ENCODE measurements at regions not wholly inside any gene's neighbourhood (a gene's known extent, or its start where the extent isn't known, plus 50 kb on each side); places are given as distances from the start of the nearest gene placed in this dataset.

- no peak for TF ChIP-seq CTCF (IDR thresholded peaks at IDR 0.05; ENCODE audit: low read depth, low read length)
- no peak for TF ChIP-seq MAX (IDR thresholded peaks at IDR 0.05; ENCODE audit: low read depth, low read length)
- TF ChIP-seq MYC (IDR thresholded peaks at IDR 0.05; ENCODE audit: low read depth, low read length), result no peak
- no peak for TF ChIP-seq POLR2A (IDR thresholded peaks at IDR 0.05; ENCODE audit: extremely low read depth, insufficient read length)
- H3K4me3 ChIP-seq (ENCODE audit: low read depth, low read length), result no peak overlapping the region
- DNase-seq (ENCODE audit: low read depth), result no peak
Measured at GRCh38 chr13:70593716-70594115, 485.5 kb upstream of the KLHL1 start.

DNA sequence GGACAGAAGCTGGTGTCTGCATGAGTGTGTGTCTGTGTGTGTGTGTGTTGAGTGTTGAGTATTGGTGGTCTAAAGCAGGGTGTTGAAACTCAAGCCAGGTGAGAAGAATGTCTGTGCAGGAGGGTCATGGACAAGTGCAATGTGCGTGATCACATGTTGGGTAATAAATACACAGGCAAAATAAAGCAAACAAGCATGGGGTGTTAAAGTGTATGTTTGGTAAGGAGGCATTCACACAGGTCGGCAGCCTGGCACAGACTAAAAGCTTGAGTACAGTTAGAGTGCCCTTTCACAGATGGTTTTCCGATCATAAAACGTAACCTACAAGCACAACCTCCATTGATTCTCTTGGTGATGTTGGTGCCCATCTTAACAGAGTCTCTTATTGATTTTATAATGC lies 476.9 kb upstream of the KLHL1 start:
- no peak for TF ChIP-seq CTCF (IDR thresholded peaks at IDR 0.05; ENCODE audit: low read depth, low read length)
- no peak for TF ChIP-seq MYC (IDR thresholded peaks at IDR 0.05; ENCODE audit: low read depth, low read length)
- TF ChIP-seq POLR2A (IDR thresholded peaks at IDR 0.05; ENCODE audit: extremely low read depth, insufficient read length), result no peak
- no peak for TF ChIP-seq MAX (IDR thresholded peaks at IDR 0.05; ENCODE audit: low read depth, low read length)
- DNase-seq (ENCODE audit: low read depth), result no peak
- no peak overlapping the region for H3K4me3 ChIP-seq (ENCODE audit: low read depth, low read length)

- no peak for TF ChIP-seq MAX (IDR thresholded peaks at IDR 0.05; ENCODE audit: low read depth, low read length)
- DNase-seq (ENCODE audit: low read depth), result no peak
- H3K4me3 ChIP-seq (ENCODE audit: low read depth, low read length), result no peak overlapping the region
Measured at GRCh38 chr13:70580825-70581224, 472.6 kb upstream of the KLHL1 start.

DNA sequence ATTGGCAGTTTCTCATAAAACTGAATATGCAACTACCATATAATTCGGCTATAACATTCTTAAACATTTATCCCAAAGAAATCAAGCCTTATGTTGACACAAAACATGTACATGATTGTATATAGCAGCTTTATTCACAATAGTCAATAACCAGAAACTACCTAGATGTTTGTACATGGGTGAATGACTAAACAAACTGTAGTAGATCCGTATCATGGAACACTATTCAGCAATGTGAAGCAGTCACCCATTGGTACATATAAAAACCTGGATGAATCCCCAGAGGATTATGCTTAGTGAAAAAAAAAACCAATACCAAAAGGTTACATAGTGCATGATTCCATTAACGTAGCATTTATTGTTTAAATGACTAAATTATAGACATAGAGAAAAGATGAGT lies 471.7 kb upstream of the KLHL1 start:
- no peak overlapping the region for H3K4me3 ChIP-seq (ENCODE audit: low read depth, low read length)
- TF ChIP-seq MAX (IDR thresholded peaks at IDR 0.05; ENCODE audit: low read depth, low read length) (no peak), CTCF (IDR thresholded peaks at IDR 0.05; ENCODE audit: low read depth, low read length) (no peak), MYC (IDR thresholded peaks at IDR 0.05; ENCODE audit: low read depth, low read length) (no peak), POLR2A (IDR thresholded peaks at IDR 0.05; ENCODE audit: extremely low read depth, insufficient read length) (no peak)
- no peak for DNase-seq (ENCODE audit: low read depth)

- DNase-seq (ENCODE audit: low read depth), result no peak
- TF ChIP-seq POLR2A (IDR thresholded peaks at IDR 0.05; ENCODE audit: extremely low read depth, insufficient read length), result no peak
- TF ChIP-seq MAX (IDR thresholded peaks at IDR 0.05; ENCODE audit: low read depth, low read length), result no peak
- TF ChIP-seq MYC (IDR thresholded peaks at IDR 0.05; ENCODE audit: low read depth, low read length), result no peak
- TF ChIP-seq CTCF (IDR thresholded peaks at IDR 0.05; ENCODE audit: low read depth, low read length), result no peak
- H3K4me3 ChIP-seq (ENCODE audit: low read depth, low read length), result no peak overlapping the region
Measured at GRCh38 chr13:70571221-70571620, 463.0 kb upstream of the KLHL1 start.

- peak; percentile 56 for DNase-seq (ENCODE audit: low read depth)
- no peak overlapping the region for H3K4me3 ChIP-seq (ENCODE audit: low read depth, low read length)
- TF ChIP-seq MAX (IDR thresholded peaks at IDR 0.05; ENCODE audit: low read depth, low read length) (no peak), MYC (IDR thresholded peaks at IDR 0.05; ENCODE audit: low read depth, low read length) (no peak), POLR2A (IDR thresholded peaks at IDR 0.05; ENCODE audit: extremely low read depth, insufficient read length) (no peak), CTCF (IDR thresholded peaks at IDR 0.05; ENCODE audit: low read depth, low read length) (peak; percentile 33)
Measured at GRCh38 chr13:70568571-70568970, 460.3 kb upstream of the KLHL1 start.

Measured in NB4 (cell line).